ENCODE measurements at regions not wholly inside any gene's neighbourhood (a gene's known extent, or its start where the extent isn't known, plus 50 kb on each side); places are given as distances from the start of the nearest gene placed in this dataset.

DNA sequence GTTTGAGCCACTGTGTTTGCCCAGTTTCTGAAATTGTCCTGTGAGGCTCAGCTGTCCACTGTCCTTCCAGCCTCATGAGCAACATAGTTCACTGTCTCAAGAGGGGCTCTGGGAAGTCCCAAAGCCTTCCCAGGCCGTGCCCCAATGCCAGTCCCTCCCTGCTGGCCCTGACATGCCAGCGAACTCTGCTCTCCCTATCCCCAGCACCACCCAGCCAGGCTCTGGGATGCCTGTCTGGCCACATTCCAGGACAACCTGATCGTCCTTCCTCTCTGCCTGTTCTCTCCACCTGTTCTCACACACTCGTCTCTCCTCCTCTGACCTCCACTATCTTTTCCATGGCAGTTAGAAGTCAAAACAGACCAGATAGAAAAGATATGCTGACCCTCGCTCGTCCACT lies 278.0 kb upstream of the ID2 start:
- Histone ChIP-seq H3K14ac (ENCODE audit: low read length) (no peak overlapping the region), H4K12ac (ENCODE audit: low read depth, low read length) (no peak overlapping the region)
- no CpG with 5 or more reads among the region's 6 CpGs for WGBS (ENCODE audit: extremely low coverage, insufficient coverage, insufficient read length)

DNA sequence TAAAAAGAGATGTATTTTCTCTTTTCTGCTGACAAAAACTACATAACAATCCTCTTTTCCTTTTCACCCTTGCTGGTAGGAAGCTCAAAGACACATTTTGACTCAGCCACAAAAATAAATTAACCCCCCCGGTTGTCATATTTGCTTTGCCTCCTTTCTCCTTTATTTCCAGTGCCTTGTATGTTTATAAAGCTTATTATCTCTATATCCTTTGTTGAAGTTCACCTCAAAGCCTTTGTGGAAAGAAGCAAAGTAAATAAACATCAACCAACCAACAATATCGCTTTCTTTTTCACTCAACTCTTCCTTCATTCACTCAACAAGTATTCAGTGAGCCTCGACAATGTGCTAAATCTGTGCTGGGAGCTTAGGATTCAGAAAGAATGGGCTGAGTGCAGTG lies 276.5 kb upstream of the ID2 start:
- H3K18ac ChIP-seq (ENCODE audit: low read length): no peak overlapping the region
- no peak overlapping the region for H2BK5ac ChIP-seq (ENCODE audit: low read depth, low read length, poor library complexity)
- no peak overlapping the region for H3K23ac ChIP-seq (ENCODE audit: low read length)
- peaks cover 0 to 6% of the 10 kb centered on the region in 2 experiments for H3K4me1 ChIP-seq (ENCODE audit: control insufficient read depth in 1 of 2, insufficient read depth in 2 of 2, low read length in 2 of 2)
- no peak overlapping the region for H3K4me3 ChIP-seq (ENCODE audit: low read depth, low read length)
- no peak overlapping the region for H2AK5ac ChIP-seq (ENCODE audit: low read length)
- no peak for DNase-seq
- H3K27me3 ChIP-seq (ENCODE audit: insufficient read depth, low read length): no peaks in the 10 kb centered on the region
- no peak overlapping the region for H3K4ac ChIP-seq (ENCODE audit: low read depth, low read length)
- no peak overlapping the region for H3K27ac ChIP-seq (ENCODE audit: low read depth, low read length)
- 100% methylated on average over 1 of the region's 3 CpGs for WGBS (ENCODE audit: extremely low coverage, insufficient coverage, insufficient read length)
- H3K14ac ChIP-seq (ENCODE audit: low read length): no peak overlapping the region
- no peak overlapping the region for H4K12ac ChIP-seq (ENCODE audit: low read depth, low read length)
- H3K79me1 ChIP-seq (ENCODE audit: low read length): no peaks in the 10 kb centered on the region
- no peaks in the 10 kb centered on the region for H3K79me2 ChIP-seq (ENCODE audit: control insufficient read depth, insufficient read depth, low read length, poor library complexity)
- no peak overlapping the region for H3K4me2 ChIP-seq (ENCODE audit: low read length)
- H3K9ac ChIP-seq (ENCODE audit: low read length): no peak overlapping the region
- no peaks in the 10 kb centered on the region for H3K36me3 ChIP-seq (ENCODE audit: control insufficient read depth in 1 of 2, insufficient read depth in 2 of 2, low read length in 2 of 2)
- no peak overlapping the region for H2BK120ac ChIP-seq (ENCODE audit: insufficient read depth, low read length, poor library complexity)
- H4K8ac ChIP-seq (ENCODE audit: low read depth, low read length): no peak overlapping the region
- no peak overlapping the region for H2BK12ac ChIP-seq (ENCODE audit: low read length)
- H4K91ac ChIP-seq (ENCODE audit: low read depth, low read length): no peak overlapping the region
- H3K9me3 ChIP-seq (ENCODE audit: insufficient read depth, low read depth, low read length): no peaks in the 10 kb centered on the region
- no peak overlapping the region for H2AFZ ChIP-seq (ENCODE audit: insufficient read depth, low read length, poor library complexity)

More for the DNA sequence above, 278.0 kb upstream of the ID2 start:
- Histone ChIP-seq H3K9me3 (ENCODE audit: insufficient read depth, low read depth, low read length) (no peaks in the 10 kb centered on the region), H2BK12ac (ENCODE audit: low read length) (no peak overlapping the region), H3K4me2 (ENCODE audit: low read length) (no peak overlapping the region), H3K79me1 (ENCODE audit: low read length) (no peaks in the 10 kb centered on the region), H2AK5ac (ENCODE audit: low read length) (no peak overlapping the region), H3K27me3 (ENCODE audit: insufficient read depth, low read length) (no peaks in the 10 kb centered on the region), H3K9ac (ENCODE audit: low read length) (no peak overlapping the region), H4K91ac (ENCODE audit: low read depth, low read length) (no peak overlapping the region), H3K4ac (ENCODE audit: low read depth, low read length) (no peak overlapping the region), H2BK120ac (ENCODE audit: insufficient read depth, low read length, poor library complexity) (no peak overlapping the region), H3K79me2 (ENCODE audit: control insufficient read depth, insufficient read depth, low read length, poor library complexity) (no peaks in the 10 kb centered on the region), H3K4me3 (ENCODE audit: low read depth, low read length) (no peak overlapping the region), H2AFZ (ENCODE audit: insufficient read depth, low read length, poor library complexity) (no peak overlapping the region), H3K27ac (ENCODE audit: low read depth, low read length) (no peak overlapping the region), H3K18ac (ENCODE audit: low read length) (no peak overlapping the region), H3K4me1 (ENCODE audit: control insufficient read depth in 1 of 2, insufficient read depth in 2 of 2, low read length in 2 of 2) (peaks cover 0 to 6% of the 10 kb centered on the region in 2 experiments), H3K36me3 (ENCODE audit: control insufficient read depth in 1 of 2, insufficient read depth in 2 of 2, low read length in 2 of 2) (no peaks in the 10 kb centered on the region), H4K8ac (ENCODE audit: low read depth, low read length) (no peak overlapping the region), H2BK5ac (ENCODE audit: low read depth, low read length, poor library complexity) (no peak overlapping the region), H3K23ac (ENCODE audit: low read length) (no peak overlapping the region)
- DNase-seq: peak in 1 of 2 donors; percentile 53

- Histone ChIP-seq H3K18ac (ENCODE audit: low read length) (no peak overlapping the region), H2BK5ac (ENCODE audit: low read depth, low read length, poor library complexity) (no peak overlapping the region), H3K79me2 (ENCODE audit: control insufficient read depth, insufficient read depth, low read length, poor library complexity) (no peaks in the 10 kb centered on the region), H3K27ac (ENCODE audit: low read depth, low read length) (no peak overlapping the region), H2BK120ac (ENCODE audit: insufficient read depth, low read length, poor library complexity) (no peak overlapping the region), H3K36me3 (ENCODE audit: control insufficient read depth in 1 of 2, insufficient read depth in 2 of 2, low read length in 2 of 2) (no peaks in the 10 kb centered on the region), H3K9ac (ENCODE audit: low read length) (no peak overlapping the region), H3K9me3 (ENCODE audit: insufficient read depth, low read depth, low read length) (no peaks in the 10 kb centered on the region), H3K4ac (ENCODE audit: low read depth, low read length) (no peak overlapping the region), H3K14ac (ENCODE audit: low read length) (no peak overlapping the region), H2BK12ac (ENCODE audit: low read length) (no peak overlapping the region), H2AFZ (ENCODE audit: insufficient read depth, low read length, poor library complexity) (no peak overlapping the region), H2AK5ac (ENCODE audit: low read length) (no peak overlapping the region), H3K27me3 (ENCODE audit: insufficient read depth, low read length) (no peaks in the 10 kb centered on the region), H3K4me2 (ENCODE audit: low read length) (no peak overlapping the region), H3K23ac (ENCODE audit: low read length) (no peak overlapping the region), H3K79me1 (ENCODE audit: low read length) (no peaks in the 10 kb centered on the region), H4K91ac (ENCODE audit: low read depth, low read length) (no peak overlapping the region), H3K4me1 (ENCODE audit: control insufficient read depth in 1 of 2, insufficient read depth in 2 of 2, low read length in 2 of 2) (peaks cover 0 to 6% of the 10 kb centered on the region in 2 experiments), H3K4me3 (ENCODE audit: low read depth, low read length) (no peak overlapping the region), H4K8ac (ENCODE audit: low read depth, low read length) (no peak overlapping the region), H4K12ac (ENCODE audit: low read depth, low read length) (no peak overlapping the region)
- DNase-seq: peak in 1 of 2 donors; percentile 25
- WGBS (ENCODE audit: extremely low coverage, insufficient coverage, insufficient read length): no CpG with 5 or more reads among the region's 7 CpGs
Observed at GRCh38 chr2:8406271-8406670, 275.6 kb upstream of the ID2 start.

- Histone ChIP-seq H3K4ac (ENCODE audit: low read depth, low read length) (no peak overlapping the region), H3K27ac (ENCODE audit: low read depth, low read length) (no peak overlapping the region), H2AFZ (ENCODE audit: insufficient read depth, low read length, poor library complexity) (no peak overlapping the region), H2AK5ac (ENCODE audit: low read length) (no peak overlapping the region), H3K4me3 (ENCODE audit: low read depth, low read length) (no peak overlapping the region), H3K14ac (ENCODE audit: low read length) (no peak overlapping the region), H3K23ac (ENCODE audit: low read length) (no peak overlapping the region), H2BK120ac (ENCODE audit: insufficient read depth, low read length, poor library complexity) (no peak overlapping the region), H2BK12ac (ENCODE audit: low read length) (no peak overlapping the region), H3K4me2 (ENCODE audit: low read length) (no peak overlapping the region), H3K27me3 (ENCODE audit: insufficient read depth, low read length) (no peaks in the 10 kb centered on the region), H3K4me1 (ENCODE audit: control insufficient read depth in 1 of 2, insufficient read depth in 2 of 2, low read length in 2 of 2) (peaks cover 5 to 11% of the 10 kb centered on the region in 2 experiments), H4K12ac (ENCODE audit: low read depth, low read length) (no peak overlapping the region), H4K91ac (ENCODE audit: low read depth, low read length) (no peak overlapping the region), H3K9ac (ENCODE audit: low read length) (no peak overlapping the region), H2BK5ac (ENCODE audit: low read depth, low read length, poor library complexity) (no peak overlapping the region), H3K9me3 (ENCODE audit: insufficient read depth, low read depth, low read length) (no peaks in the 10 kb centered on the region), H3K18ac (ENCODE audit: low read length) (no peak overlapping the region), H3K36me3 (ENCODE audit: control insufficient read depth in 1 of 2, insufficient read depth in 2 of 2, low read length in 2 of 2) (no peaks in the 10 kb centered on the region), H4K8ac (ENCODE audit: low read depth, low read length) (no peak overlapping the region), H3K79me1 (ENCODE audit: low read length) (peaks cover 5% of the 10 kb centered on the region), H3K79me2 (ENCODE audit: control insufficient read depth, insufficient read depth, low read length, poor library complexity) (no peaks in the 10 kb centered on the region)
- DNase-seq: no peak
- WGBS (ENCODE audit: extremely low coverage, insufficient coverage, insufficient read length): no CpG with 5 or more reads among the region's 3 CpGs
Observed at GRCh38 chr2:8407332-8407731, 274.5 kb upstream of the ID2 start.

Data from trophoblast cell (in vitro differentiated cells and primary cell).